ENCODE measurements at regions not wholly inside any gene's neighbourhood (a gene's known extent, or its start where the extent isn't known, plus 50 kb on each side); places are given as distances from the start of the nearest gene placed in this dataset.

DNA sequence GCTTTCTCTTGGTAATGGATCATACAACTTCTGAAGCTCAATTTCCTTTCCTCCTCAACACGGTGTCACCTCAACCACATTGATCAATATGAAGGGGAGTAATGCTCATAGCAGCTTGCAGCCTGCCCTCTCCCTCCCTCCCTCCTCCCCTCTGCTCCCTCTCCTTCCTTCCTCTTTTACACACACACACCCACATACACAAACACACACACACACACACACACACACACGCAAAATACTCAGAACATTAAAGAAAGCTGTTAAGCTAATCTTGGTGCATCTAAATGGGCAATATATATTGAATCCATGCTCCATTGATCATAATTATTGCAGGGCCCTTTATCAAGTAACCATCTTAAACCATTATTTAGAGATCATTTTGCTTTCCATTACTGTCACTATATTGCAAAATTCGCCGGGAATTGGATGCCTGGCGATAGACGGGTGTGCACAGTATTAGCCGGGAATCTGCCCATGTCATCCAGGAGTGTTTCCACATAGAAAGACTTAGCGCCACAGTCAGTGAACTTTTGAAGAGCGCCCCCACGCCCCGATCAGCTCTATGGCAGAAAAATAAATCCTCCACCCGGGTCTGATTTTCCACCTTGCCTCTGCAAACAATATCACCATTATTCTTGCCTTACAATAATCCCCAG is 122.0 kb downstream of the PRLHR start:
- no peak overlapping the region for H3K9ac ChIP-seq (ENCODE audit: insufficient read depth in 1 of 2, low read depth in 2 of 2, low read length in 2 of 2)
- H4K20me1 ChIP-seq (replicated peaks; ENCODE audit: control insufficient read depth, insufficient read depth, low read length), result no peaks in the 10 kb centered on the region
- 27% methylated on average over 10 of the region's 12 CpGs for WGBS (ENCODE audit: insufficient coverage, low coverage, missing lambda C conversion rate)
- H3K9me3 ChIP-seq (replicated peaks; ENCODE audit: control insufficient read depth, insufficient read depth, low read depth, low read length), result no peaks in the 10 kb centered on the region
- ATAC-seq, result no peak
- peaks cover 0 to 11% of the 10 kb centered on the region in 2 experiments; a peak in 3 of 5 replicates for H3K27me3 ChIP-seq (ENCODE audit: control insufficient read depth in 2 of 2, insufficient read depth in 2 of 2, low read length in 2 of 2)
- no peaks in the 10 kb centered on the region for H3K79me2 ChIP-seq (ENCODE audit: control insufficient read depth, insufficient read depth, low read length)
- H3K9me1 ChIP-seq (ENCODE audit: control insufficient read depth, insufficient read depth, low read length), result no peaks in the 10 kb centered on the region
- H2AFZ ChIP-seq (ENCODE audit: low read depth, low read length), result no peak overlapping the region
- no peak overlapping the region for H3K27ac ChIP-seq (ENCODE audit: extremely low read depth, low read depth, low read length)
- no peaks in the 10 kb centered on the region for H3K36me3 ChIP-seq (ENCODE audit: control insufficient read depth, insufficient read depth, low read length)
- no peaks in the 10 kb centered on the region; a peak in 2 of 5 replicates for H3K4me1 ChIP-seq (replicated peaks in 1 of 2; ENCODE audit: control insufficient read depth in 2 of 2, insufficient read depth in 2 of 2, low read length in 2 of 2)
- in situ Hi-C loops (cut with MboI) (no loop called here), intact Hi-C loops (cut with micrococcal nuclease) (no loop called here)
- TF ChIP-seq HNRNPL (IDR thresholded peaks at IDR 0.05; ENCODE audit: low read depth, low read length), result no peak
- TF ChIP-seq ARID1B (IDR thresholded peaks at IDR 0.05), result peak; percentile 14; the same call in 1 of the 2 replicates
- BruUV-seq (replicated peaks), result no TSS peak
- ChIA-PET CTCF (ENCODE audit: low intra/inter-chr PET ratio) (no interaction called here), POLR2A (interaction anchor here (1.2 kb wide), 1 partner anchor 9 kb away, joined by 3 read pairs; no protein-coding TSS in a partner anchor)
- no peak overlapping the region for H3K4me2 ChIP-seq (ENCODE audit: insufficient read depth, low read length)
- peak; percentile 6 for FAIRE-seq
- H3K4me3 ChIP-seq, result no peak overlapping the region
- no peak for DNase-seq (ENCODE audit: extremely low read depth in 1 of 4, low spot score in 3 of 4)

DNA sequence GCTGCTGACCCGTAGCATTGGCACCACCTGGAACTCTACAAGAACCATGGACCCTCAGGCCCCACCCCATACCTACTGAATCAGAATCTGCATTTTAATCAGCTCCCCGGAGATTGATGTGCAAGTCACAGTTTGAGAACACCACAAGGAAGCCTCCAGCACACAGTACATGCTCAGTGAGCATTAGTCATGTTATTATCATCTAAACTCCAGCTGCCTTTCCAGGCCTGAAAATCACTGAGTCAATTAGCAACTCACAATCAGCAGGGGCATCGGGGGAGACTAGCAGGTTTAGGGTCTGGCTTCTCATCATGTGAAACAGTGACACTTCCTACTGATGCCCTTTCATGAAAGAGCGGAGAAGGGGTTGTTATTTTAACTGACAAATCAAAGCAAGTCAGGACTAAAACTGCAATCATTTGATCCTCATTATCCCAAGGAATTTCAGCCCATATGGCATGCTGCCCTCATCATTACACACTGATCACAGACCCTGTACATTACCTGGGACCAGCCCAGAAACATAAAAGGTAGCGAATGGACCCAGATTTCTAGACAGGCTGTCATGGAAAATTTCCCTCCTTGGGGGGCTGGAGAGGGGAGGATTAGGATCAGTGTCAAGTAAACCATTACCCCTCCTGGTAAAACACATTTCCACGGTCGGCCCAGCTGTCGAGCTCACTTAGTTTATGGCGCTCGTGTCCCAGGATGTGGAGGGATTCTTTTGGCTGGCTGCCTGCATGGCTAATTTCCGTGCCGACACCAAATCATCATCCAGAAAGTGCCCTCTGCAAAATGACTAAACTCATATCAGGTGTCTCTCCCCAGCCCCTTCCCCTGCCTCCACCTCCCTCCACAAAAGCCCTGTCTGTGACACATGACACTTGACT is 122.8 kb downstream of the PRLHR start:
- Histone ChIP-seq H3K27ac (ENCODE audit: extremely low read depth, low read depth, low read length) (no peak overlapping the region), H3K36me3 (ENCODE audit: control insufficient read depth, insufficient read depth, low read length) (no peaks in the 10 kb centered on the region), H3K4me2 (ENCODE audit: insufficient read depth, low read length) (no peak overlapping the region), H3K9ac (ENCODE audit: insufficient read depth in 1 of 2, low read depth in 2 of 2, low read length in 2 of 2) (no peak overlapping the region), H3K4me3 (no peak overlapping the region), H4K20me1 (replicated peaks; ENCODE audit: control insufficient read depth, insufficient read depth, low read length) (no peaks in the 10 kb centered on the region), H3K79me2 (ENCODE audit: control insufficient read depth, insufficient read depth, low read length) (no peaks in the 10 kb centered on the region), H3K9me1 (ENCODE audit: control insufficient read depth, insufficient read depth, low read length) (no peaks in the 10 kb centered on the region), H3K27me3 (ENCODE audit: control insufficient read depth in 2 of 2, insufficient read depth in 2 of 2, low read length in 2 of 2) (peaks cover 0 to 11% of the 10 kb centered on the region in 2 experiments; a peak in 3 of 5 replicates), H2AFZ (ENCODE audit: low read depth, low read length) (no peak overlapping the region), H3K4me1 (replicated peaks in 1 of 2; ENCODE audit: control insufficient read depth in 2 of 2, insufficient read depth in 2 of 2, low read length in 2 of 2) (no peaks in the 10 kb centered on the region; a peak in 2 of 5 replicates), H3K9me3 (replicated peaks; ENCODE audit: control insufficient read depth, insufficient read depth, low read depth, low read length) (no peaks in the 10 kb centered on the region)
- POLR2A ChIA-PET, result interaction anchor here (0.6 to 1.2 kb wide), 3 partner anchors 9 to 14 kb away, joined by 3 to 4 read pairs (median 4); no protein-coding TSS in a partner anchor
- no TSS peak for BruUV-seq (replicated peaks)
- CTCF ChIA-PET (ENCODE audit: low intra/inter-chr PET ratio), result no interaction called here
- no peak for ATAC-seq
- 42% methylated on average over 11 of the region's 12 CpGs for WGBS (ENCODE audit: insufficient coverage, low coverage, missing lambda C conversion rate)
- intact Hi-C loops (cut with micrococcal nuclease) (no loop called here), in situ Hi-C loops (cut with MboI) (no loop called here)
- no peak for DNase-seq (ENCODE audit: extremely low read depth in 1 of 4, low spot score in 3 of 4)
- FAIRE-seq, result no peak
- peak in 1 of 2 experiments; percentile 32; a peak in 1 of 4 replicates for TF ChIP-seq KDM1A (IDR thresholded peaks at IDR 0.05)
- TF ChIP-seq ZEB2 (IDR thresholded peaks at IDR 0.05), result no peak
- TF ChIP-seq CAMTA2 (CRISPR knock-in tag; conservative IDR thresholded peaks at IDR 0.05), result no peak
- TF ChIP-seq, protein P1, sequence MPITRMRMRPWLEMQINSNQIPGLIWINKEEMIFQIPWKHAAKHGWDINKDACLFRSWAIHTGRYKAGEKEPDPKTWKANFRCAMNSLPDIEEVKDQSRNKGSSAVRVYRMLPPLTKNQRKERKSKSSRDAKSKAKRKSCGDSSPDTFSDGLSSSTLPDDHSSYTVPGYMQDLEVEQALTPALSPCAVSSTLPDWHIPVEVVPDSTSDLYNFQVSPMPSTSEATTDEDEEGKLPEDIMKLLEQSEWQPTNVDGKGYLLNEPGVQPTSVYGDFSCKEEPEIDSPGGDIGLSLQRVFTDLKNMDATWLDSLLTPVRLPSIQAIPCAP (CRISPR knock-in tag; IDR thresholded peaks at IDR 0.05; ENCODE audit: borderline replicate concordance), result no peak
- TF ChIP-seq, protein P2, sequence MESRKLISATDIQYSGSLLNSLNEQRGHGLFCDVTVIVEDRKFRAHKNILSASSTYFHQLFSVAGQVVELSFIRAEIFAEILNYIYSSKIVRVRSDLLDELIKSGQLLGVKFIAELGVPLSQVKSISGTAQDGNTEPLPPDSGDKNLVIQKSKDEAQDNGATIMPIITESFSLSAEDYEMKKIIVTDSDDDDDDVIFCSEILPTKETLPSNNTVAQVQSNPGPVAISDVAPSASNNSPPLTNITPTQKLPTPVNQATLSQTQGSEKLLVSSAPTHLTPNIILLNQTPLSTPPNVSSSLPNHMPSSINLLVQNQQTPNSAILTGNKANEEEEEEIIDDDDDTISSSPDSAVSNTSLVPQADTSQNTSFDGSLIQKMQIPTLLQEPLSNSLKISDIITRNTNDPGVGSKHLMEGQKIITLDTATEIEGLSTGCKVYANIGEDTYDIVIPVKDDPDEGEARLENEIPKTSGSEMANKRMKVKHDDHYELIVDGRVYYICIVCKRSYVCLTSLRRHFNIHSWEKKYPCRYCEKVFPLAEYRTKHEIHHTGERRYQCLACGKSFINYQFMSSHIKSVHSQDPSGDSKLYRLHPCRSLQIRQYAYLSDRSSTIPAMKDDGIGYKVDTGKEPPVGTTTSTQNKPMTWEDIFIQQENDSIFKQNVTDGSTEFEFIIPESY (CRISPR knock-in tag; IDR thresholded peaks at IDR 0.05), result no peak
- TF ChIP-seq FOSL1 (tag; conservative IDR thresholded peaks at IDR 0.05), result peak; percentile 36; the same call in 1 of the 2 replicates
- TF ChIP-seq CBFA2T2 (conservative IDR thresholded peaks at IDR 0.05), result peak; percentile 36; the same call in 1 of the 2 replicates
- no peak for TF ChIP-seq ZBTB17 (CRISPR knock-in tag; IDR thresholded peaks at IDR 0.05)
- peak; percentile 62 for TF ChIP-seq CBFA2T3 (IDR thresholded peaks at IDR 0.05)

Measured in K562 (cell line).